Neural progenitor cell (in vitro differentiated cells): ENCODE measurements at regions not wholly inside any gene's neighbourhood (a gene's known extent, or its start where the extent isn't known, plus 50 kb on each side); places are given as distances from the start of the nearest gene placed in this dataset.

Experiments
- CTCF ChIP-seq: fragments of 200-600 bp; sonication (generic); IDR thresholded peaks from 2 replicates; pipeline ENCODE4 v1.5.1; 2017; ENCODE audit warnings: antibody characterized with exemption, mild to moderate bottlenecking
- EZH2 ChIP-seq: fragments of 200-600 bp; sonication (generic); IDR thresholded peaks from 2 replicates; pipeline ENCODE4 v1.6.1; 2017; ENCODE audit warnings: antibody characterized with exemption, mild to moderate bottlenecking, moderate library complexity
- EZH2phosphoT487 ChIP-seq: fragments of 200-600 bp; sonication (generic); IDR thresholded peaks from 2 replicates; pipeline ENCODE4 v1.6.1; 2017; ENCODE audit warnings: antibody characterized with exemption

DNA sequence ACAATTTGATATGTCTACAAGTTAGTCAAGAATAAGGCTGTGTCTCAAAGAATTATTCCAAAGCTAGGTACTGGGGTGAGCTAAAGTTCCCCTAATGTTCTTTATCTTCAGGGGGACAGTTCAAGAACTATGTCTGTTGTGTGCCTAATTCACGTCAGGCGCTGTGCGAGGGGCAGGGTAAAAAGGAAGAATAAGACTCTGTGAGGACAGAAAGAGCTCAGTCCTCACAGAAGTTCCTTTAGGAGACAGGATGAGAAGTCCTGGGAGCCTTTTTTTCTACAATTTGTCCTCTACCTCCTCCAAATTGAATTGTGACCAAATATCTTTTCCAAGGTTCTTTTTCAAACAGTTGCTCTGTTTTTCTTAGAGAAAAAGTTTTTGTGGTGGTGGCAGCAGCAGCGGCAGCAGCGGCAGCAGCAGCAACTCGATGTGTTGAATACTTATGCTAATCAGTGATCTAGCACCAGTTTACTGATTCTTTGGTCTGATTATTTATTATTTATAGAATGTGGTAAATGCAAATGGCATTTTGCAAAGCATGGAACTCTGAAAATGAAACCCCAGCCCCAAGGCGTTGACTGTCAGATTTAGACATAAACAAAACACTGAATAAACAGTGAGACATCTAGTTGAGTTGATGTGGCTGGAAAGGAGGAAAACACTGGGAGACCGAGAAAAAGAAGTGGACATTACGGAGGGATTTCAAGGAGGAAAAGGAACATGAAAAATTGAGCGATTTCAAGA lies 88.6 kb downstream of the GTPBP8 start:
- TF ChIP-seq CTCF: no peak
- no peak for TF ChIP-seq EZH2
- TF ChIP-seq EZH2phosphoT487: no peak
